COLO829 (cell line): ENCODE measurements at regions not wholly inside any gene's neighbourhood (a gene's known extent, or its start where the extent isn't known, plus 50 kb on each side); places are given as distances from the start of the nearest gene placed in this dataset.
"Not testable (repeated sequence)": the region's sequence is repeated elsewhere in the genome, so short reads cannot be mapped to it uniquely, and the experiment has no call there.

Experiments used
- DNase-seq: peaks from one replicate; pipeline ENCODE4 v3.0.0; 2012; ENCODE audit warnings: low spot score

DNA sequence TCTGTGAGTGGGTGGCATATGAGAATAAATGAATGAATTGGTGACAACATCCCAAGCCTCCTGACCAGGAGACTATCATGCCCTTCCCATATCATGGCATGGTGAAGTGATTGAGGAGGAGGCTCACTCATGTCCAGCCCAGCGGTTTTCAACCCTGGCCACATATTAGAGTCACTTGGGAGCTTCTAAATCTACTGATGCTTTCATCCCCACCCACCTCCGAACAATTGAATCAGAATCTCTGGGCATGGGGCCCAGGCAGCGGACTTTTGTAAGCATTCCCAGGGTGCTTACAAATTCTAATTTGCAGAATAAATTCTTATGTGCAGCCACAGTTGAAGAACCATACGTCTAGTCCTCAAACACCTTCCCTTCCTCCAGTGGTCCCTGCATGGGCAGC is 81.7 kb upstream of the SEC11C start:
- no peak for DNase-seq

DNA sequence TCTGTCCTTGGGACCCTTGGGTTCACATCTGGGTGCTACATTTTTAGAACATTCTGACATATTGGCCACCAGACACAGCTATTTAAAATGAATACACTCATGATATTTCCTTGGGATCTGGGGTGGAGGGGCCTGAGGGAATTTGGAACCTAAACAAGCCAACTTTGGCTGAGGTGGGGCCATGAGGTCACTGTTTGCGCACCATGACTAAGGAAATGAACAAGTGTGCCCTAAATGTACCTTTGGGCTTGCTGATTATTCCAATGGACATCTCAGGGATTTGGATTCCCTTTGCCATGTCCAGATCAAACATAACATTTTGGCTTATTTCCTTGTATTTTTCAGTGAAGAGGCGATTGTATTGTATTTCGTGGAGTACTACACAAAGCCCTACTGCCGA is 80.5 kb upstream of the SEC11C start:
- no peak for DNase-seq

DNA sequence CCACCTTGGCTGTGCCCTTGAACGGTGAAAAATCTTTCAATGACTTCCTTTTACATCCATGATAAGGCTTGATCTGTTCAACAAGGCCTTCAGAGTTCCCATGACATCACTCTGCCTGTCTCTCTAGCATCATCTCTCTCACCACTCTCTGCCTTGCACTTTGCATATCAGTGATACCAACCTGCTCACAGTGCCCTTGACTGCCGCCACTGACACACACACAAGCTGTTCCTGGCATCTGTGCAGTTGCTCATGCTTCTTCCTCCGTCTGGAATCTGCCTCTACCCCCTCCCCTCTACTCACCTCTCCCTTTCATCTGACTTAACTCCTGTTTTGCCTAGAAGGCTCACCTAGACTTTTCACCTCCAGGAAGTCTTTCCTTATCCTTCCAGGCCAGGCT is 79.1 kb upstream of the SEC11C start:
- no peak for DNase-seq

DNA sequence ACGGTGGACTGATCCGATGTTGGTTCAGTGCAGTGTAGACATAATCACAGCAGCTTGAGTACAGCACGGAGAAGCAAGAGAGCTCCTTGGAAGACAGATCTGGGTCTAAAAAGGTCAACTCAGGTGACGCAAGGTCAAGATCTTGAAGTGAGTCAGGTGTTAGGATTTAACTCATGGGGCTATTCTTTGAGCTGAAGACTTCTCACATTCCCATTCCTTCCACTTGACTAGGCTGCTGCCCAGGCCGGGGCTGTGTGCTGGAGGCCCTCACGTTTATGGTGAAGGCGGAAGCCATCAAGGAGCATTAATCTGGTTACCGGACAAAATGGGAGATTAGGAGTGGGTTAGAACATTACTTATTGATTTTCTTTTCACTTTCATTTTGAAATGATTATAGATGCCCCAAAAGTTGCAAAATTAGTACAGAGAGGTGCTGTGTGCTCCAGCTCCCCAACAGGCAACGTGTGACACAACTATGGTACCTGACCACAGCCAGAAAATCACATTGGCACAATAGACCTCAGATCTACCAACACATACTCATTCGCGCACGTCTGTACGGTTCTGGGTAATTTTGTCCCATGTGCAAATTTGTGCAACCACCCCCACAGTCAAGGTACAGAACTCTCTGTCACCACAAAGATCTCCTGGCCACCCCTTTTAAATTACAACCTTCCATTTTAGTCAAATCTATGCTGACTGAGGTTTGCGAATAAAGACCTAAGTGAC is 77.6 kb upstream of the SEC11C start:
- no peak for DNase-seq

DNA sequence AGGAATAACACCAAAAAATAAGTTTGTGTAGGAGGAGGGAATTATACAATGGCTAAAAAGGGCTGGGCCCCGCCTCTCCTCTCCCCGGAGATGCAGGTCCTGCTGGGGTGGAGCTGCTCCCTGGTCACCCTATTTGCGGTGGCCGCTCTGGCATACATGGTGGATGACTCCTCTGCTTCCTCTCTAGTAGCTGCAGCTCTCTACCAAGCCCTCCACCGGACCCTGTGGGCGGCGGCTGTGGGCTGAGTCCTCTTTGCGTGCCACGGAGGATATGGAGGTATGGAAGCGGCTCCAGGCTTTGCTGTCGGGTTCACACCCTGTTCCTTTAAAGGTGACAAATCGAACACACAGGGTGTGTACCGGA is 77.1 kb upstream of the SEC11C start:
- no peak for DNase-seq

DNA sequence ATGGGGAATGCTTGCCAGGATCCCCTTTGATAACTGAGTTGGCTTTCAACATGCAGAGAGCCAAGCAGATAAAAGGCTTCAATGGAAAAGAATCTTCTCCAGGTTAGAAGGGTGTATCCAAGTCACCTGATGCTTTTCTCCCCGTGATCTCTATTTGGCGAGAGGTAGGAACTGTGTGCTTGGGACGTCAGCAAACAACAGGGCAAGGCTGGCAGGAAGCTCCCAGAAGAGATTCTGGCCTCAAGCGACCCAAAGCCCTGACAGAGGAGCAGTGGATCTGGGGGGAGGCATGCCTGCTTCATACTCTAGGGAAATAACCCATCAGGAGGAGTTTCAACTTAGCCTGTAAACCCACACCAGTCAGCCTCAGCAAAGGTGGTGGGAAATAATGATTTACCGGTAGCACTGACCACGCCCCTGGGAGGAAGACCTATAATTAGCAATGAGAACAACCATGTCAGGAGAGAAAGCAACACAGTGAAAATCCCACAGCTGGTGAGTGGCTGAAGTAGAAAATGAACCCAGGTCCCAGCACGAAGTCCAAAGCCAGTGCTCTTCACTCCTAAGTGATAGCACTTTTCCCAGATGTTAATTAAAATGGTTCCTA is 76.3 kb upstream of the SEC11C start:
- DNase-seq = no peak

DNA sequence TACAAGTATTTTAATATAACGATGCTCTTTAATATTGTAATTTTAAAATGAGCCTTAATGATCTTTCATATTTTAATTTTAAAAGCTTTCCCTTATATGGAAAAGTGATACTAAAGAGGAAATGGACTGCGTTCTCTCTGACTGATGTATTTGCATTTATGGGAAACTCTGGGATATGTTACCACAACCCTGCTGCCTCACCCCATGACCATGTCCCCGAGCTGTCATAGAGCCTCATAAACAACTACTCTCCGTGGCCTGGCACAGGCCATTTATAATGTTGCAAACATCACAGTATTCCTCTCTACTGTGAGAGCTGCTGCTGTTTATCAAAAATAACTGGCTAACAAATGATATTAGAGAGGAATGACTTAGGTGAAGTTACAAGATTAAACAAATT is 75.8 kb upstream of the SEC11C start:
- no peak for DNase-seq

DNA sequence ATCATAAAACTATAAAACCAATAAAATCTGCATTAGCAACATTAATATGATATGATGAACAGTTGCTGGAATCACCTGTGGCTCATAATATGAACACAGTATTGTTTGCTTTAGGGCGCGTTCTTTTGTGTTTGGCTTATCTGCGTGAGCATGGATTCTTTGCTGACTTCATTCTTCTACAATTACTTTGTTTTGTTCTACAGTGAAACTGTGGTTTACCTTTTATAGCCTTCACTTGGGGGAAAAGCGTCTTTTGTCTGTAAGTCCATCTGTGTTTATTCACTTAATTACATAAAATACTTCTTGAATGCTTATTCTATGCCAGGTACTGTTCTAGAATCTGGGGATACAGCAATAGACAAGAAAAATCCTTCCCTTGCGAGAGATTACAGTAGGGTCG is 74.0 kb upstream of the SEC11C start:
- DNase-seq = no peak

DNA sequence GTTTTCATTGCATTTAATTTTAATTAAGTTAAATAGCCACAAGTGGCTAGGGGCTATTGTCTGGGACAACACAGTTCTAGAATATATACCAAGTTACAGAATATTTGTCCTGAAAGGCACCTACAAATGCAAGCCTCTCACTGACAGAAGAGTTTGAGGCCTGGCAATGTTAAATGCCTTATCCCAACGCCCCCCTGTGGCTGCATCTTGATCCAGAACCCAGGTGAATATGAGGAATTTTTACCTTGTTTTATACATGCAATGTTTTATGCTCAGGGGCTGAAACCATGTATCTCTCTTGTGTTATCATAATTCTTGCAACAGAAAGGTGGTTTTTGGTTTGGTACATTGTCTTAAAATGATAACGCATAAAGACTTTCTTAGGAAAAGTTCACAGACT is 71.8 kb upstream of the SEC11C start:
- no peak for DNase-seq

DNA sequence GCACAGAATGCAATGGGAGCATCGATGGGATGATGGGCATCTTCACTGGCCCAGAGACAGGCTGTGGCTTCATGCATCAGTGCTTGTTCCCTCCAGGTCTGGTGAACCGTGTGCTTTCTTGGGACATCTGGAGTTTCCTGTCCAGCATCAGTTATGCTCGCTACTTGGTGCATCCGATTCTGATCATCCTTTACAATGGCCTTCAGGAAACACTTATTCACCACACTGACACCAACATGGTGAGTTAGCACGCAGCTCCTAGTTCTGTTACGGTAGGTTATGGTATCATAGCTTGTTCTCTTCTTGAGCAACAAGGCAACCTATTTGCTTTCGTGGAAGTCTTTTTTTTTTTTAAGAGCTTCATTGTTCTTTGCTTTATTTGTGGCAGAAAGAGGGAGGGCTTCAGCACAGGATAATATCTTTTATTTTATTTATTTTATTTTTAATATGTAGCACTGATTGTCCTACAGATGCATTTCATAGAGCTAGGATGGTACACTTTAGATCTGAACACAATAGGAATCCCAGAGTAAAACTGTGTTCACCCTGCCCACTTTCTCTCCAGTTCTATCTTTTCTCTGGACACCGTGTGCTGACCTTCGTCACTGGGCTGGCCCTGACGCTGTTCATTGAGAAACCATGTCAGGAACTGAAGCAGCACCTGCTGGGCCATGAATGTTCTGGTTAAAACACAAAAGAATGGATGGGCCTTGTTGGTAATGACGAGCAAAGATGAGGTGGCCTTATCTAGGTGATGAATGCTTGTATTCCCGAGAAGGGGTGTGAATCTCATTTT is 71.2 kb upstream of the SEC11C start:
- no peak for DNase-seq

DNA sequence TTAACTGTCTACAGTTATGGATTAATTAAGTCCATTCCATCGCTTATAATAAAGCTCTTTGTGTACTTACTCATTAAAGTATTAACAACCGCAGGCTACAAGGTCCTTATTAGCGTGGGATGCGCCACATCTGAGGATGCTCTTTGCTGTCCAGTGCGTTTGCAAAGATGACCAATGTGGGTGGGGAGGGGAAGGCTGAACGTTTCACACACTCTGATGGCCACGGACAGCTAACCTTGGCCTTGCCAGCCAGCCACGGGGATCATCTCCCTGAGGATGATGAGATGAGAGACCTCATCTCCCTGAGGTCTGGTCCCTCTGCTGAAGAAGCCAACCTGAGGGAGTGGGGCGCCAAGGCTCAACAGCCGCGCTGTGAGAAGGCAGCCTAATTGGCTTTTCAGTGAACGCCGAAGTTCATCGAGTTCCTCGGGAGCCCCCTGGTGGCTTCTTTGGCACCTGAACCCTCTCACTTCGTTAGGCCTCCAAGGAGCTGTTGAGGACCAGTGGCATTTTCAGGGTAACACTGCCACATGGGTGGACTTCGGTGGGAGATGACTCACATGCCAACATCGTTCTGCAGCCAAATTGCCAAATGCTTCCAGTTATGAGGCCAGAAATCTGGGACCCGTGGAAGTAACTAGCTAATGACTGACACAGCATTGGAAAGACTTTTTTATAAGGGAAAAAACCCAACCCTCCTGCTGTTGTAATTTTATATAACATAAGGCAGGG is 69.3 kb upstream of the SEC11C start:
- DNase-seq = peak; percentile 61

DNA sequence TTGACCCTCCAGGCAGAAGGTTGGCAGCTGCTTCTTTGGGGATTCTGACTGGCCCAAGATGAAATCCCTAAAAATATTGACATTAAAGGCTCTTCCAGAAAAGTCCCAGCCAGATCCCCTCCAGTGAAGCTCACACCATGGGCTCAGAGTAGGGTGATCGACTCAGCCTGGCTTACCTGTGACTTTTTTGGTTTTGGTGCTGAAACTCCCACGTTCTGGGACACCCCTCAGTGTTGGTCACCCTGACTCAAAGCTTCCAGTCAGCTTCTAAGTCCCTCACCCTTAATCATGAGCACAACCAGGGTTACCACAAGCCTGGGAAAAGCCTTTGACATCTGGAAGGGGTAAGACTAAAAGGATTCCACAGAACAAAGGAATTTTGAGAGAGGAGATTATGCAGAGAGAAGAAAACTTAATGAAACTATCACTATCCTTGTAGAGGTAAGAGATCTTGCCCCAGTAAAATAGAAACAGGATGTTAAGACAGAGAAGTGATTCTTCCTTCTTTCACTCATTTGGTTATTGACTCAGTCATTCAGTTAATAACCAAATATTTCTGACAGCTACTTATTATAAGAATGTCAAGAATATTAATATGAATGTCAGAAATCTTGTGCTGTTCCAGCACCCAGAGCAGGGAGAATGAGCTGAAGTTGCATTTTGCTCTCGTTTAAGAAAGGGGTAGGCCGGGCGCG is 66.8 kb upstream of the SEC11C start:
- DNase-seq = no peak

DNA sequence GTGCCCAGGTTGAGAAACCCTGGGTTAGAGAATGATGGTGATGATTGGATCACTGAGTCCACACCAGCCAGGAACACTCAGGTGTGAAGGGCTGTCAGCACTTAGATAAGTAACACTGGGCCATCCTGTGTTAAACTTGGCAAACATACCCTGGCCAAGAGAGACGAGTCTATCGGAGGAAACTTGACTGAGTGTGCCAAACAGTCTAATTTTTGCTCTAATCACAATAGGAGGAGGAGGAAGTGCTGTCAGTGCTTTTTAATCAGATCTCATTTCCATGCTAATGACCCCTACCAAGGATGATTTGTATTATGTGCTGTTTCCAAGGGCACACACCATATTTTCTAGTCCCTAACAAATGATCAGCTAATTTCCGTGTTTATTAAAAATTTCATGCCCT is 63.8 kb upstream of the SEC11C start:
- no peak for DNase-seq

DNA sequence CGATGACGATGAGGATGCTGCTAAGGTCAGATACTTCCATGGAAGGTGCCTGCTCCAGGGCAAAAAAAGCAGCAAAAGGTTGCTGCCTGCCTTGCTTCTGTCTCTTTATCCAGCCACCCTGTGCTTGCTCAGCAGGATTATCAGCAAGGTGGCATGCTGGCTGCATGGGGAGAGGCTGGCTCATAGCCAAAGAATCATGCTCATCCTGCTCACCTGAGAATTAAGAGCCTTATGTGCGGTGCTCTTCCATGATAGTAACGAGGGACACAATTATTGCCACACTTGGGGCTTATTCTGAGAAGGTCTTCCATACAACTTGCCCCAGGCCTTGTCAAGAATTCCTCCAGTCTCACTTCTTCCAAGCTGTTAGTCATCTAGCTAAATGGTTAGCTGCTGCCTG is 60.4 kb upstream of the SEC11C start:
- DNase-seq = no peak

DNA sequence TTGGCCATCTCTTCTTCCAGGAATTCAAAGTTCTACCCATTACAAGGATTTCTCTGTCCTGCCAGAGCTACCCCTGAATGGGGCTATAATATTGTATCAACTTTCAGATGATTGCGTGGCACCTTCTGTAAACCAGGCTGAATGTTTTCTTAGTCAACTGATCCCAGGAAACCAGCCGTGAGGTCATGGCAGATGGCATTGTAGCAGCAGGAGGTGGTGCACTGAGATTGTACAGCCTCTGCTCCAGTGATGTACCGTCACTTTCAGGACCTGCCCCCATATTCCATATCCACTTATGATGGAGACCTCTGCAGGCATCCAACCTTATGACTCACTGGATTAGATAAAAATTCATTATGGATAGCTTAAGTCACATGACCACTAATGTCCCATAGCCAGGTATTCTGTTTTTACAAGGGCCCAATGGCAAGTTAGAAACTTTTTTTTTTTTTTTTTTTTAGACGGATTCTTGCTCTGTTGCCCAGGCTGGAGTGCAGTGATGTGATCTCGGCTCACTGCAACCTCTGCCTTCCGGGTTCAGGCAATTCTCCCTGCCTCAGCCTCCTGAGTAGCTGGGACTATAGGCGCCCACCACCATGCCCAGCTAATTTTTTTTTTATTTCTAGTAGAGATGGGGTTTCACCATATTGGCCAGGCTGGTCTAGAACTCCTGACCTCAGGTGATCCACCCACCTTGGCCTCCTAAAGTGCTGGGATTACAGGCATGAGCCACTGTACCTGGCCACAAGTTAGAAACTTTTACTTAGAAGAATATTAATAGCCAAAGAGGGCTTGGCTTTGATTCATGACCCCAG is 59.8 kb upstream of the SEC11C start:
- not testable (repeated sequence) for DNase-seq

DNA sequence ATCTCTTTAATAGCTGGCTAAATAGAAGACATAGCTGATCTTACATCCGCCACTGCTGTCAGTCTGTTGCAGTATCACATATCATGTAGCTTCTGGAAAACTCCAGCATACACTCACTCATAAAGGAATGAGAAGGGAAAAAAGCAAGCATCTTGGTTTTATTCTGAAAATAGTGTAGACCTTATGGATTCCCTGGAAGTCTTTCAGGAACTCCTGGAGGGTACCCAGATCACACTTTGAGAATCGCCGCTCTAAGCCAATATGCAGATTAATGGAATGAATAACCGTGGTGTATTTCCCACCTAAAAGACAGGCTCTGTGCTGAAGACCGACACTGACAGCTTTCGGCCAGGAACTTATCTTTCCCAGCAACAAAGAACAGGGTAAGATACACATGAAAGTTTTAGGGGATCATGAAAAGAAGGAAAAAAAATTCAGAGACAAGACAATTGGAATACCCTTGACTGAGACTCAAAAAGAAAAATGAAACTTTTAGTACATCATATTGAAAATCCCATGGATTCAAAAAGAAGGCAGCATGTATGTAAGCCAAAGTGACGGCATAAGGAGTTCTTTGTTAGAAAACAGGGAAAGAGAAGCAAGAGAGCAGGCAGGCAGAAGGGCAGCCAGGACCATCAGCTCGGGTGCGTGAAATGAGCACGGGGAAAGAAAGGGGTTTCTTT is 56.4 kb upstream of the SEC11C start:
- no peak for DNase-seq

DNA sequence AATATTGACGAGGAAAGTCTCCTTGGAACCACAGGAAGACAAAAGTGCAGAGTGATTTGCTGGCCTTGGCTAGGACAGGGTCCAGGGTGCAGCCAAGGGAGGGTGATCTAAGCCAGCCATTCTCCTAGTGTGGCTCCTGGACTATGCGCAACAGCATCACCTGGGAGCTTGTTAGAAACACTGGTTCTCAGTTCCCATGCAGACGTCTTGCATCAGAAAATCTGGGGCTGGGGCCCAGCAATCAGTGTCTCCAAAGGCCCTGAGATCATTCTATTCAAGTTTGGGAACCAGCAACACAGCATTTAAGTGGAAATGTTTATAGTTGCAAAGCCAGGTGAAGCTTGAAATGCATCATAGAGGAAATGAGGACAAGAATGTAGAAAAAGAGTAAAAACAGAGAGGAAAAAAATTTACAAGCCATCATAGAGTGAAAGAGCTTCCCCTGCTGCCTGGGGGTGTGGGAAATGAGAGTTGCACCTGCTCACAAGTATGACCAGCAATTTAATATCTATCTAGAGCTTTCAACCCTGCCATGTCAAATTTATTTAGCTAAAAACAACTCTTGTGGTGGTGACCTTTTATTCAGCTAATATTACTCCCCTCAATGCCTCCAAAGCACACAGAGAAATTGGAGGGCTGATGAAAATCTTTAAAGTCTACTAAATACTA is 54.4 kb upstream of the SEC11C start:
- no peak for DNase-seq

DNA sequence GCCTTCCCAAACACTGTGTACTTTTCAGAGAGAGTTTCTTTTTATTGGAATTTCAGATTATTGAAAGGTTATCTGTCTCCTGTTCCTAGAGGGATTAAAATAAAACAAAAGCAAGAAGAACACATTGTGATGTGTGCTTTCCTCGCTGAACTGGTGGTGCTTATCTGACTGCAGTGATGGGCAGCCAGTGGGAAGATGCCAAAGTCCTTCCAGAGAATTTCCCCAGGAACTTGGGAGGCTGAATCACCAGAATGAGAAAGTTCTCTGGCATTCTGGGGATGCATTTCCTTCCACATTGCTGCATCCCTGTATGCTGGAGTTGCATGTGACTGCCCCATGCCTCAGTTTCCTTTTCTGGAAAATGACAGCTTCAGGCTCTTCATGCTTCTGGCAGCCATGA is 53.9 kb upstream of the SEC11C start:
- no peak for DNase-seq

DNA sequence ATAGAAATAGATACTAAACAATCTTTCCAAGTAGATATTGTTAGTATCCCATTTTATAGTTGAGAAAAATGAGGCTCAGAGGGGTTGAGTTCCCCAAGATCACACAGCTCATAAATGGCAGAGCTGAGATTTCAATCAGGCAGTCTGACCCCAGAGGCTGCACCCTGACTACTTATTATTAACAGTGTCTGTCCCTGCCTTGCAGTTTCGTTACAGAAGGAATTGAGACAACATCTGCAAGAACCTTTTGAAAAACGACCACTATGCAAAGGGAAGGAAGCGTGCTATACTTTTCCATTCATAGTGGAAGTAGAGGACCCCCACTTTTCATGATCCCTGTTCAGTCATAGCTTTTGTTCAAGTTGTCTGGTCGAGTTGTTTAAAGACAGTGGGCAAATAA is 53.2 kb upstream of the SEC11C start:
- DNase-seq = no peak

DNA sequence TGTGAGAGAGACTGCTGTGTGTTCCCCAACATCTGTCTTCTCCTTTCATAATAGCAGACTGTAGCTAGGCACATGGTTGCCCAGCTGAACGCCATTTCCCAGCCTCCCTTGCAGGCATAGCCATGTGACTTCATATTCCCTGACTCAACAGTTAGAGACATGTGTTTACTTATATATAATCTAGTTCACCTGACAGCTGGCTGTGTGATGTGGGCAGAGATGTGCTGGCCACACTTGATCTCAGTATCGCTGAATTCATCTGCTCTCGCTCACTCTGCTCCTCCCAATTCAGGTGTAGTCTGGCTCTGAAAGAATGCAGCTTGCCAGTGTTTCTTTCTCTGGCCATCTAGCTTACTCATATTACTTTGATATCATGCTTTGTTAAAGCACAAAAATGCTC is 52.3 kb upstream of the SEC11C start:
- DNase-seq = no peak
